ENCODE measurements at regions not wholly inside any gene's neighbourhood (a gene's known extent, or its start where the extent isn't known, plus 50 kb on each side); places are given as distances from the start of the nearest gene placed in this dataset.

DNA sequence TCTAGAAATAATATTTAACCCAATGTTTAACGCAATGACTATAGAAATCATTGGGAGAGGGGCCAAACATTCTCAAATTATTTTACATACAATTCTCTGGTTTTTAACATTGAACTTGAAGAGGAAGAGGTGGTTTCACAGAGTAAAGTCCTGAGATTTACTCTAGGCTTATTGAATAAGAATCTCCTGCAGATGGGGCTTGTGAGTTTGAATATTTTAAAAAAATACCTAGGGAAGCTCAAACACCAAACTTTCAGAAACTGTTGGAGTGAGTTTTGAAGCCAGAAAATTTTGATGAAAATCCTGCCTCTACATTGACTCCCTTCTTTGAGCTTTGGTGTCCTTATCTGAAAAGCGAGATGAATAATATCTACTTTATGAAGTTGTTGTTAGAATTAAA is 906.6 kb downstream of the TUSC7 start:
- WGBS, 2 donors: 97 to 98% methylated on average over 2 of the region's 2 CpGs
- H3K4me3 ChIP-seq (ENCODE audit: low read depth in 1 of 2, low read length in 2 of 2): no peak overlapping the region
- no peak overlapping the region for H3K27ac ChIP-seq (ENCODE audit: low read depth in 2 of 2, low read length in 1 of 2)
- H3K36me3 ChIP-seq (ENCODE audit: control insufficient read depth in 2 of 2, insufficient read depth in 2 of 2, low read length in 1 of 2): no peaks in the 10 kb centered on the region
- H3K9me3 ChIP-seq (ENCODE audit: control insufficient read depth in 2 of 2, insufficient read depth in 1 of 2, low read depth in 1 of 2, low read length in 1 of 2): no peaks in the 10 kb centered on the region
- H3K27me3 ChIP-seq (ENCODE audit: control insufficient read depth in 1 of 2, insufficient read depth in 2 of 2, low read length in 2 of 2): no peaks in the 10 kb centered on the region
- no peaks in the 10 kb centered on the region for H3K4me1 ChIP-seq (ENCODE audit: control insufficient read depth in 2 of 2, insufficient read depth in 2 of 2, low read length in 1 of 2)

DNA sequence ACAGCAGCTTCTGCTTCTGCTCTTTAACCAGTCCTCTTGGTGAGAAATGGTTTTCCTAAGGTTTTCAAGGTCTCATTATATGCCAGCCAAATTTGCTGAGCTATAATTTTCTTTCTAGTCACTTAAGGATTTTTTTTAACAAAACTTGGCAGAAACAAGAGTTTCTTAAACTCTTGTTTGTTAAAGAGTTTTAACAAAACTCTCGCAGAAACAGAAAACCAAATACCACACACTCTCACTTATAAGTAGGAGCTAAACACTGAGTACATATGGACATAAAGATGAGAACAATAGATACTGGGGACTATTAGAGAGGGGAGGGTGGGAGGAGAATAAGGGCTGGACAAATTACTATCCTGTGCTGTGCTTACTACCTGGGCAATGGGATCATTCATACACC is 908.3 kb downstream of the TUSC7 start:
- Histone ChIP-seq H3K27me3 (ENCODE audit: control insufficient read depth in 1 of 2, insufficient read depth in 2 of 2, low read length in 2 of 2) (no peaks in the 10 kb centered on the region), H3K9me3 (ENCODE audit: control insufficient read depth in 2 of 2, insufficient read depth in 1 of 2, low read depth in 1 of 2, low read length in 1 of 2) (no peaks in the 10 kb centered on the region), H3K4me1 (ENCODE audit: control insufficient read depth in 2 of 2, insufficient read depth in 2 of 2, low read length in 1 of 2) (no peaks in the 10 kb centered on the region), H3K36me3 (ENCODE audit: control insufficient read depth in 2 of 2, insufficient read depth in 2 of 2, low read length in 1 of 2) (no peaks in the 10 kb centered on the region), H3K27ac (ENCODE audit: low read depth in 2 of 2, low read length in 1 of 2) (no peak overlapping the region), H3K4me3 (ENCODE audit: low read depth in 1 of 2, low read length in 2 of 2) (no peak overlapping the region)
- 69 to 75% methylated on average over 1 of the region's 1 CpG for WGBS, 2 donors

DNA sequence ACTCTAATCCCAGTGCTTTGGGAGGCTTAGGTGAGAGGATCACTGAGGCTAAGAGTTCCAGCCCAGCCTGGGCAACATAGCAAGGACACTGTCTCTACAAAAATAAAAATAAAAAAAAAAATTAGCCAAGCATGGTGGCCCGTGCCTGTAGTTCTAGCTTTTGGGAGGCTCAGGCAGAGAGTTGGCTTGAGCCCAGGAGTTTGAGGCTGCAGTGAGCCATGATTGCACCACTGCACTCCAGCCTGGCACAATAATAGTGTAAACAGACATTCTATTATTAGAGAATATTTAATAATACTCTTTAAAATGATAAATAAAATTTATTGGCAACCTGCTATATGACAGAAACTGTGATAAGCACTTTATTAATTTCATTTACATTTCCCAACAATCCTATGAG is 908.9 kb downstream of the TUSC7 start:
- Histone ChIP-seq H3K27ac (ENCODE audit: low read depth in 2 of 2, low read length in 1 of 2) (no peak overlapping the region), H3K27me3 (ENCODE audit: control insufficient read depth in 1 of 2, insufficient read depth in 2 of 2, low read length in 2 of 2) (no peaks in the 10 kb centered on the region), H3K4me1 (ENCODE audit: control insufficient read depth in 2 of 2, insufficient read depth in 2 of 2, low read length in 1 of 2) (no peaks in the 10 kb centered on the region), H3K4me3 (ENCODE audit: low read depth in 1 of 2, low read length in 2 of 2) (no peak overlapping the region), H3K36me3 (ENCODE audit: control insufficient read depth in 2 of 2, insufficient read depth in 2 of 2, low read length in 1 of 2) (no peaks in the 10 kb centered on the region), H3K9me3 (ENCODE audit: control insufficient read depth in 2 of 2, insufficient read depth in 1 of 2, low read depth in 1 of 2, low read length in 1 of 2) (no peaks in the 10 kb centered on the region)
- 50 to 71% methylated on average over 1 of the region's 1 CpG for WGBS, 2 donors

DNA sequence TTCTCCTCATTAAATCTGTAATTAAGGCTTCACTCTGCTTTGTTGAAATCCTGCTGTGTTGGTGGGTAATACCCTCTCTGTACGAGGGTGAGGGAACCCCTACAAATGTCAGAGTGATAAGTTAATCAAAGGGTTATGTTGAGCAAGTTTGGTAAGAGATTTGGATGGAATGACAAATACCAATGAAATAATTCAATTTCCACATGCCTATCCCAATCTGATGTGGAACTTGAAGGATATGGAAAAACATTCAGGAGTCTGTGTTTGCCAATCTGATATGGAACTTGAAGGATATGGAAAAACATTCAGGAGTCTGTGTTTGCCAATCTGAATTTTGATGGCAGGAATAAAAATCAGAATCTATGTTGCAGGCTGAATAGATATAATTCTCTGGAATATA is 910.2 kb downstream of the TUSC7 start:
- no peaks in the 10 kb centered on the region for H3K9me3 ChIP-seq (ENCODE audit: control insufficient read depth in 2 of 2, insufficient read depth in 1 of 2, low read depth in 1 of 2, low read length in 1 of 2)
- H3K36me3 ChIP-seq (ENCODE audit: control insufficient read depth in 2 of 2, insufficient read depth in 2 of 2, low read length in 1 of 2): no peaks in the 10 kb centered on the region
- WGBS, 2 donors: 50 to 60% methylated on average over 1 of the region's 1 CpG
- H3K27ac ChIP-seq (ENCODE audit: low read depth in 2 of 2, low read length in 1 of 2): no peak overlapping the region
- no peak overlapping the region for H3K4me3 ChIP-seq (ENCODE audit: low read depth in 1 of 2, low read length in 2 of 2)
- no peaks in the 10 kb centered on the region for H3K4me1 ChIP-seq (ENCODE audit: control insufficient read depth in 2 of 2, insufficient read depth in 2 of 2, low read length in 1 of 2)
- no peaks in the 10 kb centered on the region for H3K27me3 ChIP-seq (ENCODE audit: control insufficient read depth in 1 of 2, insufficient read depth in 2 of 2, low read length in 2 of 2)

DNA sequence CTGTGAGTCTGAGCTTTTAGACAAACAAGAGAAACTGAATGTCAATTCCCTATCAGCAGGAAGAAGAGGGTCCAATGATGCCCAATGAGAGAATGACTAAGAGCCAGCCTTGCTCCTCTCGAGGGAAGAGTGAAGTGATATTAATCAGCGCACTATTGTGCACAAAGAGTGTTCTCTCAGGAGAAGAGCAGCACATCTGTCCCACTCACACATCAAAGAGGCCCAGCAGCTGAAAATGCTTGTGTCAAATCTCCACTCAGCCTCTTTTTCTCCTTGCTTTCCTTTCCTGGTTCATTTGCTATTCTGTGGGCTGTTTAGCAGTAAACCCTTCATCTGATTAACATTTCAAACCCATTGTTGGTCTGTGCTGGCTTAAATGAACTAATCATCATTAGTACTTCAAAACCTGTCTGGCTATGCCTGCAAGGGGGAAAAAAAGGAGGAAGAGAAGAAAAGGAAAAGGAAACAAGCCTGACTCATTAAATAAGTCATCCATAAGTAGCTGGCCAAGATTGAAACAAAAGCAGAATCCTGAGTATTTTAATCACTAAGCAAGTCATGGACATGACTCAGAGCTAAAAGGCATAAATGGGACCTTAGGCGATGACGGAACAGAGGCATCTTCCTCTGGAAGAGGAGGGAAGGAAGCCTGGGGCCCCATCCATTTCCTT is 912.7 kb downstream of the TUSC7 start:
- H3K4me1 ChIP-seq (ENCODE audit: control insufficient read depth in 2 of 2, insufficient read depth in 2 of 2, low read length in 1 of 2): no peaks in the 10 kb centered on the region
- H3K36me3 ChIP-seq (ENCODE audit: control insufficient read depth in 2 of 2, insufficient read depth in 2 of 2, low read length in 1 of 2): no peaks in the 10 kb centered on the region
- H3K4me3 ChIP-seq (ENCODE audit: low read depth in 1 of 2, low read length in 2 of 2): no peak overlapping the region
- 43 to 60% methylated on average over 4 of the region's 4 CpGs for WGBS, 2 donors
- H3K27me3 ChIP-seq (ENCODE audit: control insufficient read depth in 1 of 2, insufficient read depth in 2 of 2, low read length in 2 of 2): no peaks in the 10 kb centered on the region
- no peak overlapping the region for H3K27ac ChIP-seq (ENCODE audit: low read depth in 2 of 2, low read length in 1 of 2)
- H3K9me3 ChIP-seq (ENCODE audit: control insufficient read depth in 2 of 2, insufficient read depth in 1 of 2, low read depth in 1 of 2, low read length in 1 of 2): no peaks in the 10 kb centered on the region

DNA sequence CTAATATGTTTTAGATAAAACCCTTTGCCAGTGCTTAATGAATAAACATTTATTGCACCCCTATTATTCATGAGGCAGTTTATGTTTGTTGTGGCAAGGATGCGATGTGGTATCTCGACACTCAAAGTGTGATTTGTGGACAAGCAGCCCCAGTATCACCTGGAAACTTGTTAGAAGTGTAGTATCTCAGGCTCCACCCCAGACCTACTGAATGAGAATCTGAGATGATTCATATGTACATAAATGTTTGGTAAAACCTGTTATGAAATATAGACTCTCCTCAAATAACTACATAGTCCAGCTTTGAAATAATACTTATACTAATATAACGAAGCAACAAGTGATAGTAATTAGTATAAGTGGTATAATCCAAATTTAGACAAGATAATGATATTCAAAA is 914.8 kb downstream of the TUSC7 start:
- no peaks in the 10 kb centered on the region for H3K9me3 ChIP-seq (ENCODE audit: control insufficient read depth in 2 of 2, insufficient read depth in 1 of 2, low read depth in 1 of 2, low read length in 1 of 2)
- no peak overlapping the region for H3K27ac ChIP-seq (ENCODE audit: low read depth in 2 of 2, low read length in 1 of 2)
- H3K27me3 ChIP-seq (ENCODE audit: control insufficient read depth in 1 of 2, insufficient read depth in 2 of 2, low read length in 2 of 2): no peaks in the 10 kb centered on the region
- no peaks in the 10 kb centered on the region for H3K4me1 ChIP-seq (ENCODE audit: control insufficient read depth in 2 of 2, insufficient read depth in 2 of 2, low read length in 1 of 2)
- H3K4me3 ChIP-seq (ENCODE audit: low read depth in 1 of 2, low read length in 2 of 2): no peak overlapping the region
- WGBS, 2 donors: 72 to 76% methylated on average over 3 of the region's 3 CpGs
- no peaks in the 10 kb centered on the region for H3K36me3 ChIP-seq (ENCODE audit: control insufficient read depth in 2 of 2, insufficient read depth in 2 of 2, low read length in 1 of 2)

DNA sequence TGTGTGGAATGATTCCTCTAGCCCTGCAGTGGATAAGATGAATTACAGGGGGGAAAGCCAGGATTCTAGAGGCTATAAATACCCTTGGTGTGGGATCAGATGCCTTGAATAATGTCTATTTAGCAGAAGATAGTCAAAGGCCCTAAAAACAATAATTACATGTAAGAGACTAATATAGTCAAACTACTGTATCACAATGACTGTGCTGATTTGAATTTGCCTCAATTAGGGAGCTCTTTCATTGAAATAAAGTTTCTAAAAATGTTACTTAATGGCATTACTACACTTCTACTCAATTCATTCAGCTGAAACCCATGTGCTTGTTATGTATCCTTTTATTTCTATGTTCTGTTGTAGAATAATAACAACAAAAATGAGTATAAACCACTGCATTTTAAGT is 915.6 kb downstream of the TUSC7 start:
- no peaks in the 10 kb centered on the region for H3K9me3 ChIP-seq (ENCODE audit: control insufficient read depth in 2 of 2, insufficient read depth in 1 of 2, low read depth in 1 of 2, low read length in 1 of 2)
- no peaks in the 10 kb centered on the region for H3K4me1 ChIP-seq (ENCODE audit: control insufficient read depth in 2 of 2, insufficient read depth in 2 of 2, low read length in 1 of 2)
- no peaks in the 10 kb centered on the region for H3K36me3 ChIP-seq (ENCODE audit: control insufficient read depth in 2 of 2, insufficient read depth in 2 of 2, low read length in 1 of 2)
- H3K27ac ChIP-seq (ENCODE audit: low read depth in 2 of 2, low read length in 1 of 2): no peak overlapping the region
- H3K4me3 ChIP-seq (ENCODE audit: low read depth in 1 of 2, low read length in 2 of 2): no peak overlapping the region
- no peaks in the 10 kb centered on the region for H3K27me3 ChIP-seq (ENCODE audit: control insufficient read depth in 1 of 2, insufficient read depth in 2 of 2, low read length in 2 of 2)

DNA sequence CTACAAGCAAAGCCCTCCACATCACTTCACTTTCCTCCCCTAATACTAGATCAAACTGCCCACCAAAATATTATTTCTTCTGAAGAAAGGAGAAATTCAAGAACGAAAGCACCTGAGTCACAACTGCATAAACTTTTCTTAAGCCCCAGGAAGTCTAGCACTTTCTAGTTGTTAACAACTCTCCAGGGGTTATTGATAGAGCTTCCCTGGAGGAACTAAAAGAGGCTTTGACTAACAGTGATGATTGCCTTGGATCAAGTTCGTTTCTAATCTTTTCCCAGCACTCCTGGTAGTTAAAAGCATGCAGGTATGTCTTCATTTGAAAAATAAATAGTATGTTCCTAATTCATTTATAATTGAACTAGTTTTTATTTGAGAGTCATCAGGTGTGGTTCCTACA is 917.0 kb downstream of the TUSC7 start:
- Histone ChIP-seq H3K4me1 (ENCODE audit: control insufficient read depth in 2 of 2, insufficient read depth in 2 of 2, low read length in 1 of 2) (no peaks in the 10 kb centered on the region), H3K27ac (ENCODE audit: low read depth in 2 of 2, low read length in 1 of 2) (no peak overlapping the region), H3K36me3 (ENCODE audit: control insufficient read depth in 2 of 2, insufficient read depth in 2 of 2, low read length in 1 of 2) (no peaks in the 10 kb centered on the region), H3K9me3 (ENCODE audit: control insufficient read depth in 2 of 2, insufficient read depth in 1 of 2, low read depth in 1 of 2, low read length in 1 of 2) (no peaks in the 10 kb centered on the region), H3K27me3 (ENCODE audit: control insufficient read depth in 1 of 2, insufficient read depth in 2 of 2, low read length in 2 of 2) (no peaks in the 10 kb centered on the region), H3K4me3 (ENCODE audit: low read depth in 1 of 2, low read length in 2 of 2) (no peak overlapping the region)
- 63 to 72% methylated on average over 2 of the region's 2 CpGs for WGBS, 2 donors

DNA sequence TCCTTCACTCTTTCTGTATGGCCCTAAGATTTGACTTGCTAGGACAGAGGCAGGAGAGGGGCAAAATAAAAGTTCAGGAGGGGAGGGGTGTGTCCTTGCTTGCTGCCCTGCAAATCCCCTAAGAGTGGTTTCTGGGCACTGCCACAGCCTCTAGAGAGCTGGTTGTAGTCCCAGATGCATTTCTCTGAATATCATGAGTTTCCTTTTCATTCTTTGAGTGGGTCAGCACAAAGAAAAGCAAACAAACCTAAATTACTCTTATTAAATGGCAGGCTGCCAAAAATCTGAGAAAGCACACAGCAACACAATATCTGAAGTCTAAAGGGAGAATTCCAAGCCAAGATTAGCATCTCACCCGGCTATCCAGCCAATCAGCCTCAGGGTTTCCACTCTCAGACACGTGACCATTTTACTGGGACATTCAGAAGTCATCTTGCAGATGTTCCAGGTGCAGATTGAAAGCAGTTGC is 919.3 kb downstream of the TUSC7 start:
- no peaks in the 10 kb centered on the region for H3K36me3 ChIP-seq (ENCODE audit: control insufficient read depth in 2 of 2, insufficient read depth in 2 of 2, low read length in 1 of 2)
- no peak overlapping the region for H3K27ac ChIP-seq (ENCODE audit: low read depth in 2 of 2, low read length in 1 of 2)
- H3K4me1 ChIP-seq (ENCODE audit: control insufficient read depth in 2 of 2, insufficient read depth in 2 of 2, low read length in 1 of 2): no peaks in the 10 kb centered on the region
- no peaks in the 10 kb centered on the region for H3K9me3 ChIP-seq (ENCODE audit: control insufficient read depth in 2 of 2, insufficient read depth in 1 of 2, low read depth in 1 of 2, low read length in 1 of 2)
- no peaks in the 10 kb centered on the region for H3K27me3 ChIP-seq (ENCODE audit: control insufficient read depth in 1 of 2, insufficient read depth in 2 of 2, low read length in 2 of 2)
- 10 to 17% methylated on average over 2 of the region's 2 CpGs for WGBS, 2 donors
- H3K4me3 ChIP-seq (ENCODE audit: low read depth in 1 of 2, low read length in 2 of 2): no peak overlapping the region

DNA sequence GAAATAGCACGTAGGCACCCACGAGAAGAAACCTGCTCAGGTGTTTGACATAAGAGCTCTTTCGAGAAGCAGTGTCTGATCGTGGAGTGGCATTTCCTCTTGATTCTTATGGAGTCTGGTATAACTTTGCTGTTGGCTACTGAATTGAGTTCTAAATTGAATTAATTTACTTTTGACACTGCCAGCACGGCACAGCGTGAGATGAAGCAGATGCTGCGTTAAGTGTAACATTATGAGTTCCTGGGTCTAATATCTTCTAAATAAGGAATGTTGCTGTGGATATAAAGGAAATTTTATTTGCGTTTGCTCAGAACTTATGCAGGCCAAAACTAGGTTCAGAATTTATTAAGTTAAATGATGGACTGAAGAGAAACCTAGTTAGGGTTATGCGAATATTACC is 919.9 kb downstream of the TUSC7 start:
- H3K9me3 ChIP-seq (ENCODE audit: control insufficient read depth in 2 of 2, insufficient read depth in 1 of 2, low read depth in 1 of 2, low read length in 1 of 2): no peaks in the 10 kb centered on the region
- 72 to 75% methylated on average over 9 of the region's 9 CpGs for WGBS, 2 donors
- no peaks in the 10 kb centered on the region for H3K4me1 ChIP-seq (ENCODE audit: control insufficient read depth in 2 of 2, insufficient read depth in 2 of 2, low read length in 1 of 2)
- no peaks in the 10 kb centered on the region for H3K27me3 ChIP-seq (ENCODE audit: control insufficient read depth in 1 of 2, insufficient read depth in 2 of 2, low read length in 2 of 2)
- no peak overlapping the region for H3K4me3 ChIP-seq (ENCODE audit: low read depth in 1 of 2, low read length in 2 of 2)
- no peak overlapping the region for H3K27ac ChIP-seq (ENCODE audit: low read depth in 2 of 2, low read length in 1 of 2)
- H3K36me3 ChIP-seq (ENCODE audit: control insufficient read depth in 2 of 2, insufficient read depth in 2 of 2, low read length in 1 of 2): no peaks in the 10 kb centered on the region

All from esophagus (tissue), 2 donors.